ENCODE measurements at regions not wholly inside any gene's neighbourhood (a gene's known extent, or its start where the extent isn't known, plus 50 kb on each side); places are given as distances from the start of the nearest gene placed in this dataset.

- Histone ChIP-seq H3K9me3 (ENCODE audit: low read length) (no peaks in the 10 kb centered on the region), H3K4me2 (ENCODE audit: low read length) (no peak overlapping the region), H3K4me3 (ENCODE audit: low read depth, low read length, poor library complexity, severe bottlenecking) (no peak overlapping the region), H3K4me1 (ENCODE audit: insufficient read depth, low read length, poor library complexity, severe bottlenecking) (no peaks in the 10 kb centered on the region), H3K27ac (ENCODE audit: low read depth, low read length, poor library complexity, severe bottlenecking) (no peak overlapping the region), H3K79me2 (ENCODE audit: insufficient read depth, low read depth, low read length) (no peaks in the 10 kb centered on the region), H3K36me3 (ENCODE audit: insufficient read depth, low read length) (no peaks in the 10 kb centered on the region), H3K9me2 (ENCODE audit: insufficient read depth, low read length) (no peaks in the 10 kb centered on the region), H4K20me1 (ENCODE audit: insufficient read depth, low read length) (no peaks in the 10 kb centered on the region), H2AFZ (ENCODE audit: low read length) (no peak overlapping the region)
- BruUV-seq (replicated peaks), result no TSS peak
- ChIA-PET POLR2A (no interaction called here), CTCF (ENCODE audit: unreplicated experiment) (no interaction called here)
- intact Hi-C loops (cut with micrococcal nuclease; ENCODE audit: unreplicated experiment), result no loop called here
- TF ChIP-seq EZH2phosphoT487 (IDR thresholded peaks at IDR 0.05; ENCODE audit: borderline replicate concordance, low read depth, low read length), result no peak
- TF ChIP-seq CTCF (conservative IDR thresholded peaks at IDR 0.05; ENCODE audit: low read length), result no peak
- no peak for DNase-seq (ENCODE audit: low spot score)
Measured at GRCh38 chr5:164306662-164307061, 801.2 kb downstream of the MAT2B start.

GRCh38 chr5:164312801-164313200, 807.4 kb downstream of the MAT2B start:
- TF ChIP-seq EZH2phosphoT487 (IDR thresholded peaks at IDR 0.05; ENCODE audit: borderline replicate concordance, low read depth, low read length) (no peak), CTCF (conservative IDR thresholded peaks at IDR 0.05; ENCODE audit: low read length) (no peak)
- H3K9me2 ChIP-seq (ENCODE audit: insufficient read depth, low read length), result no peaks in the 10 kb centered on the region
- H3K27ac ChIP-seq (ENCODE audit: low read depth, low read length, poor library complexity, severe bottlenecking), result no peak overlapping the region
- H3K36me3 ChIP-seq (ENCODE audit: insufficient read depth, low read length), result no peaks in the 10 kb centered on the region
- POLR2A ChIA-PET, result interaction anchor here (0.7 kb wide), 1 partner anchor 65 kb away, joined by 3 read pairs; no protein-coding TSS in a partner anchor
- CTCF ChIA-PET (ENCODE audit: unreplicated experiment), result no interaction called here
- no peak overlapping the region for H3K4me2 ChIP-seq (ENCODE audit: low read length)
- H3K4me1 ChIP-seq (ENCODE audit: insufficient read depth, low read length, poor library complexity, severe bottlenecking), result no peaks in the 10 kb centered on the region
- H3K4me3 ChIP-seq (ENCODE audit: low read depth, low read length, poor library complexity, severe bottlenecking), result no peak overlapping the region
- DNase-seq (ENCODE audit: low spot score), result no peak
- no peaks in the 10 kb centered on the region for H4K20me1 ChIP-seq (ENCODE audit: insufficient read depth, low read length)
- intact Hi-C loops (cut with micrococcal nuclease; ENCODE audit: unreplicated experiment), result no loop called here
- H3K9me3 ChIP-seq (ENCODE audit: low read length), result no peaks in the 10 kb centered on the region
- no peaks in the 10 kb centered on the region for H3K79me2 ChIP-seq (ENCODE audit: insufficient read depth, low read depth, low read length)
- H2AFZ ChIP-seq (ENCODE audit: low read length), result no peak overlapping the region
- BruUV-seq (replicated peaks), result no TSS peak

- intact Hi-C loops (cut with micrococcal nuclease; ENCODE audit: unreplicated experiment), result no loop called here
- Histone ChIP-seq H3K4me2 (ENCODE audit: low read length) (no peak overlapping the region), H3K4me1 (ENCODE audit: insufficient read depth, low read length, poor library complexity, severe bottlenecking) (no peaks in the 10 kb centered on the region), H3K9me3 (ENCODE audit: low read length) (no peaks in the 10 kb centered on the region), H3K79me2 (ENCODE audit: insufficient read depth, low read depth, low read length) (no peaks in the 10 kb centered on the region), H4K20me1 (ENCODE audit: insufficient read depth, low read length) (no peaks in the 10 kb centered on the region), H3K27ac (ENCODE audit: low read depth, low read length, poor library complexity, severe bottlenecking) (no peak overlapping the region), H2AFZ (ENCODE audit: low read length) (no peak overlapping the region), H3K9me2 (ENCODE audit: insufficient read depth, low read length) (peaks cover 3% of the 10 kb centered on the region; the same call in 1 of the 2 replicates), H3K36me3 (ENCODE audit: insufficient read depth, low read length) (no peaks in the 10 kb centered on the region), H3K4me3 (ENCODE audit: low read depth, low read length, poor library complexity, severe bottlenecking) (no peak overlapping the region)
- BruUV-seq (replicated peaks), result no TSS peak
- no peak for DNase-seq (ENCODE audit: low spot score)
- TF ChIP-seq EZH2phosphoT487 (IDR thresholded peaks at IDR 0.05; ENCODE audit: borderline replicate concordance, low read depth, low read length) (no peak), CTCF (conservative IDR thresholded peaks at IDR 0.05; ENCODE audit: low read length) (no peak)
- ChIA-PET CTCF (ENCODE audit: unreplicated experiment) (no interaction called here), POLR2A (no interaction called here)
Measured at GRCh38 chr5:164317676-164318075, 812.3 kb downstream of the MAT2B start.
